Natural killer cell (primary cell): ENCODE measurements at regions not wholly inside any gene's neighbourhood (a gene's known extent, or its start where the extent isn't known, plus 50 kb on each side); places are given as distances from the start of the nearest gene placed in this dataset.

Source experiments
- ATAC-seq, 3 donors: fragments of 150-1000 bp in 2 of 3; fragments of 200-7000 bp in 1 of 3; cut with Tn5 transposase; 1 replicate in 1 of 3; 2 replicates in 2 of 3; pipeline ENCODE4 v1.10.0; 2021; ENCODE audit warnings: mild to moderate bottlenecking in 2 of 3, moderate library complexity in 2 of 3
- DNase-seq, 2 donors: peaks; one replicate each; pipeline versions ENCODE4 v3.0.0 to v3.0.0-alpha.2; 2013 to 2021; ENCODE audit warnings: mixed read lengths in 1 of 2
- H3K27ac ChIP-seq: one replicate; pipeline ENCODE4 v1.5.1; 2013; ENCODE audit warnings: mild to moderate bottlenecking, low read length
- H3K27me3 ChIP-seq: one replicate; pipeline ENCODE4 v1.6.1; 2013; ENCODE audit warnings: low read length; ENCODE audit not compliant: control insufficient read depth, insufficient read depth
- H3K36me3 ChIP-seq: one replicate; pipeline ENCODE4 v1.6.1; 2013; ENCODE audit warnings: low read length; ENCODE audit not compliant: control insufficient read depth, insufficient read depth
- H3K4me1 ChIP-seq: one replicate; pipeline ENCODE4 v1.6.1; 2013; ENCODE audit warnings: low read length; ENCODE audit not compliant: control insufficient read depth, insufficient read depth
- H3K4me3 ChIP-seq: one replicate; pipeline ENCODE4 v1.5.1; 2013; ENCODE audit warnings: low read length
- H3K9me3 ChIP-seq: one replicate; pipeline ENCODE4 v1.6.1; 2013; ENCODE audit warnings: low read length; ENCODE audit not compliant: control insufficient read depth, insufficient read depth
- H3K27ac Mint-ChIP-seq, 2 donors: one replicate each; pipeline ENCODE4 v1.8.0; 2022; ENCODE audit warnings: mild to moderate bottlenecking in 2 of 2, mixed read lengths in 2 of 2, moderate library complexity in 1 of 2
- H3K27me3 Mint-ChIP-seq, 2 donors: one replicate each; pipeline ENCODE4 v1.8.0; 2022; ENCODE audit warnings: low read depth in 2 of 2, mixed read lengths in 2 of 2
- H3K36me3 Mint-ChIP-seq: one replicate; pipeline ENCODE4 v1.8.0; 2022; ENCODE audit warnings: mixed read lengths
- H3K4me1 Mint-ChIP-seq, 2 donors: one replicate each; pipeline ENCODE4 v1.8.0; 2022; ENCODE audit warnings: mixed read lengths in 2 of 2
- H3K4me3 Mint-ChIP-seq: one replicate; pipeline ENCODE4 v1.8.0; 2022; ENCODE audit warnings: mild to moderate bottlenecking, moderate library complexity, mixed read lengths
- H3K9me3 Mint-ChIP-seq, 2 donors: one replicate each; pipeline ENCODE4 v1.8.0; 2022; ENCODE audit warnings: mixed read lengths in 2 of 2
- CTCF ChIP-seq: fragments of 200-600 bp; IDR thresholded peaks from one replicate; pipeline ENCODE4 v1.8.0; 2022; ENCODE audit warnings: antibody characterized with exemption
- WGBS: methylation state at CpG from one replicate; pipeline ENCODE4 v1.1.7; 2013; ENCODE audit warnings: missing lambda C conversion rate; ENCODE audit not compliant: insufficient coverage; 5-methylcytosine and 5-hydroxymethylcytosine counted together
- intact Hi-C: fragments of 100-400 bp; cut with micrococcal nuclease; formaldehyde crosslinking; loops from one replicate; pipeline ENCODE4 v1.14.2; 2022

GRCh38 chr3:74403307-74403706 is 211.2 kb downstream of the CNTN3 start:
- intact Hi-C loops: no loop called here
- no peak for TF ChIP-seq CTCF

GRCh38 chr3:74402821-74403220 is 211.6 kb downstream of the CNTN3 start:
- Histone ChIP-seq H3K27ac (no peak overlapping the region), H3K4me1 (no peaks in the 10 kb centered on the region), H3K27me3 (no peaks in the 10 kb centered on the region), H3K4me3 (no peak overlapping the region), H3K9me3 (no peaks in the 10 kb centered on the region), H3K36me3 (no peaks in the 10 kb centered on the region)
- intact Hi-C loops: no loop called here
- WGBS: 83% methylated on average over 3 of the region's 3 CpGs
- DNase-seq (no peak), ATAC-seq (no peak)
- H3K27me3 Mint-ChIP-seq: no peaks in the 10 kb centered on the region
- H3K9me3 Mint-ChIP-seq: peaks cover 23% of the 10 kb centered on the region in 2 donors
- no peaks in the 10 kb centered on the region for H3K4me1 Mint-ChIP-seq
- H3K4me3 Mint-ChIP-seq: no peak overlapping the region
- no peak overlapping the region for H3K27ac Mint-ChIP-seq
- no peak for TF ChIP-seq CTCF
- peaks cover 6% of the 10 kb centered on the region for H3K36me3 Mint-ChIP-seq

More at GRCh38 chr3:74403307-74403706, 211.2 kb downstream of the CNTN3 start:
- no peaks in the 10 kb centered on the region for H3K36me3 ChIP-seq
- no peaks in the 10 kb centered on the region for H3K4me1 ChIP-seq
- H3K27me3 Mint-ChIP-seq: no peaks in the 10 kb centered on the region
- no peaks in the 10 kb centered on the region for H3K4me1 Mint-ChIP-seq
- no peaks in the 10 kb centered on the region for H3K9me3 ChIP-seq
- WGBS: 29% methylated on average over 1 of the region's 2 CpGs
- no peak overlapping the region for H3K27ac ChIP-seq
- H3K4me3 ChIP-seq: no peak overlapping the region
- ATAC-seq: no peak
- peaks cover 6% of the 10 kb centered on the region for H3K36me3 Mint-ChIP-seq
- H3K27ac Mint-ChIP-seq: no peak overlapping the region
- no peak overlapping the region for H3K4me3 Mint-ChIP-seq
- no peaks in the 10 kb centered on the region for H3K27me3 ChIP-seq
- peaks cover 23% of the 10 kb centered on the region in 2 donors for H3K9me3 Mint-ChIP-seq
- no peak for DNase-seq

- peaks cover 22 to 24% of the 10 kb centered on the region in 2 donors for H3K9me3 Mint-ChIP-seq
- no peaks in the 10 kb centered on the region for H3K36me3 ChIP-seq
- no peak overlapping the region for H3K27ac ChIP-seq
- no peak for TF ChIP-seq CTCF
- intact Hi-C loops: no loop called here
- no peaks in the 10 kb centered on the region for H3K36me3 Mint-ChIP-seq
- H3K27me3 Mint-ChIP-seq: no peaks in the 10 kb centered on the region
- WGBS: 83% methylated on average over 3 of the region's 3 CpGs
- no peak for DNase-seq
- no peaks in the 10 kb centered on the region for H3K4me1 ChIP-seq
- no peak overlapping the region for H3K4me3 ChIP-seq
- no peaks in the 10 kb centered on the region for H3K9me3 ChIP-seq
- H3K4me3 Mint-ChIP-seq: no peak overlapping the region
- H3K27ac Mint-ChIP-seq: no peak overlapping the region
- H3K4me1 Mint-ChIP-seq: no peaks in the 10 kb centered on the region
- no peak for ATAC-seq
- H3K27me3 ChIP-seq: no peaks in the 10 kb centered on the region
Observed at GRCh38 chr3:74393426-74393825, 221.0 kb downstream of the CNTN3 start.

DNA sequence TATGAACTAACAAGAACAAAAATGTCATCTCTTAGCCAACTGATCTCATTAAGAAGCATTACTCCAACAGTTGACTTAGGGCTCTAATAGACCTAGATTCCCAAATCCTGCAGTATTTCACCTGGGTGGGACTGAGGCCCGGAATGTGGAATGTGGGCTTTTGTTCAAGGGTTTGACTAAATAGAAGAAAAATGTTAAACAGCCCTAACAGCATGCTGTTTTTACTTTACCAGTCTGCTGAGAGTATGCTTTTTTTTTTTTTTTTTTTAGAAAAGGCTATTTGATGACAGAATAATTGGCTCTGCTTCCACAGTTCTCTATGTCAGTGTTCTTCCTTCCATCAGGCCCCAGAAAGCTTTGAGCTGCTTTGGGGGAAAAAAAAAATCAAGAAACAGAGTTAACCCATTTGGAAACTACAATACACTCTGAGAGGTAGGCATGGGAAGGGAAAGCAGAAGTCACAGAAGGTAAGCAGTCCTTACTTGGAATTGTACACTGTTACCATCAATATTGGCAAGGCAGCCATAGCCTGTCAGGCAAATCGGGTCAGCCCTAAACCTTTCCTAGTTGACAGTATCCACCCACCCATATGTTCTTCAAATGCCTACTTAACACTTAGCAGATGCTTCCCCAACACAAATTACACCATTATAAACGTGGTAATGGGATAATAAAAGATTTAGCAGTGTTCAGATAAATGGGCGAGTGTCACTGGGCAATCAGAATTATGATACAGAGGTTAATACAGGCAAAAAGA is 224.2 kb downstream of the CNTN3 start:
- intact Hi-C loops: no loop called here
- Histone ChIP-seq H3K27ac (no peak overlapping the region), H3K27me3 (no peaks in the 10 kb centered on the region), H3K4me3 (no peak overlapping the region), H3K4me1 (no peaks in the 10 kb centered on the region), H3K9me3 (no peaks in the 10 kb centered on the region), H3K36me3 (no peaks in the 10 kb centered on the region)
- no peak for ATAC-seq
- no peak for TF ChIP-seq CTCF
- no peak overlapping the region for H3K27ac Mint-ChIP-seq
- no peak overlapping the region for H3K4me3 Mint-ChIP-seq
- H3K36me3 Mint-ChIP-seq: no peaks in the 10 kb centered on the region
- H3K4me1 Mint-ChIP-seq: no peaks in the 10 kb centered on the region
- no peak for DNase-seq
- H3K27me3 Mint-ChIP-seq: no peaks in the 10 kb centered on the region
- peaks cover 16 to 21% of the 10 kb centered on the region in 2 donors for H3K9me3 Mint-ChIP-seq
- WGBS: 75% methylated on average over 1 of the region's 4 CpGs
